ENCODE measurements at regions not wholly inside any gene's neighbourhood (a gene's known extent, or its start where the extent isn't known, plus 50 kb on each side); places are given as distances from the start of the nearest gene placed in this dataset.

- no peak overlapping the region for H3K4ac ChIP-seq (ENCODE audit: low read depth, low read length)
- in situ Hi-C loops (cut with MboI; ENCODE audit: low sequenced_read_pairs) (no loop called here), dilution Hi-C loops (cut with HindIII; ENCODE audit: low sequenced_read_pairs, unreplicated experiment) (no loop called here), intact Hi-C loops (cut with micrococcal nuclease) (no loop called here)
- no peaks in the 10 kb centered on the region for H3K79me1 ChIP-seq (ENCODE audit: low read depth in 1 of 2, low read length in 2 of 2)
- H3K27ac ChIP-seq (ENCODE audit: insufficient read depth, low read length), result no peak overlapping the region
- no peak overlapping the region for H2BK20ac ChIP-seq (ENCODE audit: low read depth, low read length)
- TF ChIP-seq RFX5 (IDR thresholded peaks at IDR 0.05; ENCODE audit: low read depth, low read length), result no peak
- TF ChIP-seq, protein P1, sequence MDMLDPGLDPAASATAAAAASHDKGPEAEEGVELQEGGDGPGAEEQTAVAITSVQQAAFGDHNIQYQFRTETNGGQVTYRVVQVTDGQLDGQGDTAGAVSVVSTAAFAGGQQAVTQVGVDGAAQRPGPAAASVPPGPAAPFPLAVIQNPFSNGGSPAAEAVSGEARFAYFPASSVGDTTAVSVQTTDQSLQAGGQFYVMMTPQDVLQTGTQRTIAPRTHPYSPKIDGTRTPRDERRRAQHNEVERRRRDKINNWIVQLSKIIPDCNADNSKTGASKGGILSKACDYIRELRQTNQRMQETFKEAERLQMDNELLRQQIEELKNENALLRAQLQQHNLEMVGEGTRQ (IDR thresholded peaks at IDR 0.05; ENCODE audit: low read depth, low read length), result no peak
- no peak for TF ChIP-seq MAZ (IDR thresholded peaks at IDR 0.05; ENCODE audit: borderline replicate concordance, low read depth, low read length)
- TF ChIP-seq MXI1 (IDR thresholded peaks at IDR 0.05; ENCODE audit: borderline replicate concordance, low read depth, low read length), result no peak
- no peak for TF ChIP-seq MAFK (IDR thresholded peaks at IDR 0.05; ENCODE audit: low read depth, low read length)
- no peak for TF ChIP-seq RCOR1 (IDR thresholded peaks at IDR 0.05; ENCODE audit: insufficient replicate concordance, low read length)
- no peak for TF ChIP-seq SMC3 (IDR thresholded peaks at IDR 0.05; ENCODE audit: low read depth, low read length)
- TF ChIP-seq BHLHE40 (IDR thresholded peaks at IDR 0.05; ENCODE audit: low read depth, low read length), result no peak
- TF ChIP-seq ELK1 (IDR thresholded peaks at IDR 0.05; ENCODE audit: borderline replicate concordance, low read depth, low read length), result no peak
- TF ChIP-seq CHD1 (IDR thresholded peaks at IDR 0.05; ENCODE audit: low read depth, low read length), result no peak
- TF ChIP-seq NFE2L2 (IDR thresholded peaks at IDR 0.05; ENCODE audit: low read depth, low read length), result no peak
- no peak for TF ChIP-seq FOS (IDR thresholded peaks at IDR 0.05; ENCODE audit: low read depth, low read length)
- TF ChIP-seq CEBPB (IDR thresholded peaks at IDR 0.05; ENCODE audit: low read depth, low read length), result no peak
- TF ChIP-seq RAD21 (IDR thresholded peaks at IDR 0.05; ENCODE audit: low read length), result no peak
- no peak for TF ChIP-seq POLR2A (IDR thresholded peaks at IDR 0.05; ENCODE audit: low read depth, low read length)
- no peak for TF ChIP-seq CTCF (conservative IDR thresholded peaks at IDR 0.05; ENCODE audit: low read depth, low read length)
- no peak overlapping the region for H2BK15ac ChIP-seq (ENCODE audit: low read depth, low read length)
- no CpG with 5 or more reads among the region's 4 CpGs for WGBS, 2 experiments (ENCODE audit: extremely low coverage in 2 of 2, insufficient read length in 1 of 2)
- ChIA-PET CTCF (no interaction called here), POLR2A (ENCODE audit: unreplicated experiment) (no interaction called here)
- no peak overlapping the region for H4K5ac ChIP-seq (ENCODE audit: low read depth, low read length)
- no peaks in the 10 kb centered on the region for H4K20me1 ChIP-seq (ENCODE audit: insufficient read depth, low read length)
- no peak overlapping the region for H2AFZ ChIP-seq (replicated peaks; ENCODE audit: low read length, poor library complexity)
- no peak overlapping the region for H2BK5ac ChIP-seq (ENCODE audit: low read depth, low read length, poor library complexity, severe bottlenecking)
- peaks cover 7% of the 10 kb centered on the region for H3K4me1 ChIP-seq (ENCODE audit: control insufficient read depth, insufficient read depth, low read length)
- H3K9me1 ChIP-seq (ENCODE audit: insufficient read depth, low read length), result peaks cover 4% of the 10 kb centered on the region; the same call in 1 of the 2 replicates
- H3K36me3 ChIP-seq (ENCODE audit: control insufficient read depth, insufficient read depth, low read length), result no peaks in the 10 kb centered on the region
- H3K9me3 ChIP-seq (ENCODE audit: control insufficient read depth, insufficient read depth, low read length), result no peaks in the 10 kb centered on the region
- H2AK5ac ChIP-seq (ENCODE audit: low read depth, low read length), result no peak overlapping the region
- no peak overlapping the region for H4K8ac ChIP-seq (ENCODE audit: low read depth in 2 of 2, low read length in 2 of 2)
- DNase-seq, result no peak
- no peak overlapping the region for H4K91ac ChIP-seq (ENCODE audit: insufficient read depth, low read depth, low read length)
- no TSS peak for BruUV-seq (replicated peaks)
- no peak for ATAC-seq (ENCODE audit: low read depth)
- no peak overlapping the region for H3K4me2 ChIP-seq (ENCODE audit: low read depth, low read length)
- no peak overlapping the region for H3K9ac ChIP-seq (ENCODE audit: low read depth, low read length)
- H3K4me3 ChIP-seq (ENCODE audit: insufficient read depth, low read depth, low read length), result no peak overlapping the region
- no peak overlapping the region for H2BK120ac ChIP-seq (ENCODE audit: low read depth, low read length)
- no peak overlapping the region for H2AK9ac ChIP-seq (replicated peaks; ENCODE audit: low read depth, low read length, poor library complexity)
- H3K56ac ChIP-seq (ENCODE audit: extremely low read depth, insufficient read depth, low read length), result no peak overlapping the region
- no peak overlapping the region for H3K23ac ChIP-seq (ENCODE audit: low read depth, low read length)
- H3K14ac ChIP-seq (replicated peaks; ENCODE audit: low read depth, low read length), result no peak overlapping the region
- no peak overlapping the region for H3K18ac ChIP-seq (ENCODE audit: low read depth, low read length)
- H3K27me3 ChIP-seq (ENCODE audit: control insufficient read depth, insufficient read depth, low read length), result peaks cover 10% of the 10 kb centered on the region
These were observed 85.5 kb downstream of the TRIM43 start for GRCh38 chr2:95677346-95677745.
